SIG-M5 treated with dmso at 0.1 percent for 504 hours (cell line): ENCODE measurements at regions not wholly inside any gene's neighbourhood (a gene's known extent, or its start where the extent isn't known, plus 50 kb on each side); places are given as distances from the start of the nearest gene placed in this dataset.
"Not testable (repeated sequence)": the region's sequence is repeated elsewhere in the genome, so short reads cannot be mapped to it uniquely, and the experiment has no call there.

Experiments
- DNase-seq: peaks from one replicate; lab custom pipeline; 2025; ENCODE audit not compliant: unreplicated experiment; lab: John Stamatoyannopoulos, UW

DNA sequence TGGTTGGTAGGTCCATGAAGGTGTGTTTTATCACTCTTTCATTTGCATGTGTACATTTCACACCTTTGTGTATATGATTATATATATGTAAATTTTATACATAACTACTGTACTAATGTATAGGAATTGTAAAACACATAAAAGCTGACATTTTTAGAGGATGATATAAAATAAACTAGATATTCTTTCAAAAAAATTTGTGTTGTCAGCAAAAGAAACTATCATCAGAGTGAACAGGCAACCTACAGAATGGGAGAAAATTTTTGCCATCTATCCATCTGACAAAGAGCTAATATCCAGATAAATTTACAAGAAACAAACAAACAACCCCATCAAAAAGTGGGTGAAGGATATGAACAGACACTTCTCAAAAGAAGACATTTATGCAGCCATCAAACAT lies 129.3 kb upstream of the PLD5 start:
- not testable (repeated sequence) for DNase-seq

DNA sequence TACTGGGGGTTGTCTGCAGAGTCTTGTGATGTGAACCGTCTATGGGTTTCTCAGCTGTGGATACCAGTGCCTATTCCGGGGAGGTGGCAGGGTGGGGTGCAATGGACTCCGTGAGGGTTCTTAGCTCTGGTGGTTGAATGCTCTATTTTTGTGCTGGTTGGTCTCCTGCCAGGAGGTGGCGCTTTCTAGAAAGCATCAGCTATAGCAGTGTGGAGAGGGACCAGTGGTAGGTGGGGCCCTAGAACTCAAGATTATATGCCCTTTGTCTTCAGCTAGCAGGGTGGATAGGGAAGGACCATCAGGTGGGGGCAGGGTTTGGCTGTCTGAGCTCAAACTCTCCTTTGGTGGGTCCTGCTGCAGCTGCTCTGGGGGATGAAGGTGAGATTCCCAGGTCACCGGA lies 127.3 kb upstream of the PLD5 start:
- peak; percentile 6 for DNase-seq

DNA sequence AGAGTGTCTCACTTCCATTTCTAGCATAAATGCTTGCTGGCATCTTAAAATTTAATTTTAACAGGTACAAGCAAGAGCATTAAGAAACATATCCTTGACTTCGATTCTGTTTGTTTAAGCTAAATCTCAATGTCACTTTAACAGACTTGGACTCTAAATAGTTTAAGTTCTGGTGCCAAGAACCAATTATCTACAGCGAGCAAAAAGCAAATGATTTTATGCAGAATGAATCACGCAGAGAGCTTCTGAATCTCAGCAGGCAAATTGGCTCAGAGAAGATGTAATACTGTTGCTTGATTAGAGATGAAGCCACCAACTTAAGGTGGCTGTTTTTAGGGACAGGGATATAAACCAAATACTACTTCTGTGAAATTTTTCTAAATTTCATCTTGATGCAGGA lies 117.0 kb upstream of the PLD5 start:
- no peak for DNase-seq

DNA sequence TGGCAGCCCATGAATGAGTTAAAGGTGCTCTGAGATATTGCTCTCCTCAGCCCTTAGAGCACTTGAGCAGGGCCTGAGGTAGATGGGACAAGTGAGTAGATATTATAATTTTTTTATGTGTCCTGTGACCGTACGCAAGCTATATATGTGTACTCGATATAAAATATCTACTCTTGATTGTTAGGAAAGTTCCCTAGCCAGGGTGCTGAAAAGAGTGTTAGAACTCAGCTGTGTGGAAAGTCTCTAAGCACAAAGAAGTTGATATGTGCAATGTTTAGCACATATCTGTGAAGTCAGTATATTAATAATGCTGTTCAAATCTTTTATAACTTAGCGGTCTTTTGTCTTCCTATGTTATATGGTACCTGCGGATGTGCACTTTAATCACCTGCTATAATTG lies 114.6 kb upstream of the PLD5 start:
- DNase-seq: no peak

DNA sequence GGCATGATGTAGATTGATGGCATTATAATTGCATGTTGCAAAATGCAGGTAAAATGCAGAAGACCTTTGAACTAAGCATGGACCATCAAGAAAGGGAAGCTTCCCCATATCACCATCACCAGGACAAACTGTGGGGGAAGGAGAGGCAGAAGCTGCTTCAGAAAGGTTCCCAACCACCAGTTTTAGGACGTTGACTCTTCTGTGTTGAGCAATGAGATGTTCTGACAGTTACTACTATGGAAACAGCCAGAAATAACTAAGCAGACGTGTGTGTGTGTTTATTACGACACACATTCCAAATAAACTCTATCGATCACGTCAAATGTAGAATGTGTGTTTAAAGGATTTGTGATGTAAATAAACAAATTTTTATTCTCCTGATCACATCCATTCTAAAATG lies 110.2 kb upstream of the PLD5 start:
- DNase-seq: peak; percentile 65

DNA sequence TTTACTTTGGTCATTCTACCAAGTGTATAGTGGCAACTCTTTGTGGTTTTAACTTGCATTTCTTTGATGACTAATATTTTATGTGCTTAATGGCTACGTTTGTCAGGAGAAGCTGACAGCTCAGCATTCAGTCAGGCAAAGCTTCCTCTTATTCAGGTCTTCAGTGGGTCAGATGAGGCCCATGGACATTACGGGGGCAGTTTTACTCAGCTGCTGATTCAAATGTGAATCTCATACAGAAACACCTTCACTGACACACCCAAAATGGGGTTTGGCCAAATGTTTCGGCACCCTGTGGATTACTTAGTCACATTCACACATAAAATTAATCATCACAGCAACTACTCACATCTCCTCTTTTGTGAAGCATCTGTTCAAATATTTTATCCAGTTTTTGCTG lies 104.9 kb upstream of the PLD5 start:
- DNase-seq: no peak

DNA sequence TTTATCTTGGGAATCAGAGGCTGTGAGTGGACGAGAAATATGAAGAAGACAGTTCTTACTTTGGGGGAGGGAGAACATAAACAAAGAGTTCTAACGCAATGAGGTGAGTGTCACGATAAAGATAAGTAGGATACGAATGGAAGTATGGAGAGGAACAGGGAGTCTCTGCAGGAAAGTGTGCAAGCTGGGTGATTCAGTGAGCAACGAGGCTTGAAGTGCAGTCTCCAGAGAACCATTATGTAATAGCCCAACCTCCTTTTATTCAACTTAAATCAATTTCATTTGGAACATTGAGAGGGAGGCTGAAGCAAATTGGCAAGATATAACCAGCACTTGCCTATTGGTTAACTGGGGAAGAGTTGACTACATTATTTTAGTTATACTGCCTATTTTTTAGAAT lies 99.3 kb upstream of the PLD5 start:
- no peak for DNase-seq

DNA sequence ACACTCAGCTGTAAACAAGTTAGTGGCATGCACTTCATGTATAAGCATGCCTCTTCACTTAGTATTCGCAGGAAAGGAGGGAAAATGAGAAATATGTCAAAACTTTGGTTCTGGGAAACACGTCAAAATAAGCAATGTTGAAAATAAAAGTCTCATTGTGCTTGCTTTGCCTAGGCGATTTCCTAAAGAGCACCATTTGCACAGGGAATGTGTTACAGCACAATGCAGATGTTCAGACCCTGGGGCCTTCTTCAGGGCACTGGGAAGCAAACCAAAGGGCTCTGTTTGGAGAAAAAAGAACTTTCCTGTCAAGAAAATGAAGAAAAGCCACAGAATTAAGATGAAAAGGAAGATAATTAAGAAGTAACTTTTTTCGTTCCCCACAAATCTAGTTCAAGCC lies 98.6 kb upstream of the PLD5 start:
- DNase-seq: no peak

DNA sequence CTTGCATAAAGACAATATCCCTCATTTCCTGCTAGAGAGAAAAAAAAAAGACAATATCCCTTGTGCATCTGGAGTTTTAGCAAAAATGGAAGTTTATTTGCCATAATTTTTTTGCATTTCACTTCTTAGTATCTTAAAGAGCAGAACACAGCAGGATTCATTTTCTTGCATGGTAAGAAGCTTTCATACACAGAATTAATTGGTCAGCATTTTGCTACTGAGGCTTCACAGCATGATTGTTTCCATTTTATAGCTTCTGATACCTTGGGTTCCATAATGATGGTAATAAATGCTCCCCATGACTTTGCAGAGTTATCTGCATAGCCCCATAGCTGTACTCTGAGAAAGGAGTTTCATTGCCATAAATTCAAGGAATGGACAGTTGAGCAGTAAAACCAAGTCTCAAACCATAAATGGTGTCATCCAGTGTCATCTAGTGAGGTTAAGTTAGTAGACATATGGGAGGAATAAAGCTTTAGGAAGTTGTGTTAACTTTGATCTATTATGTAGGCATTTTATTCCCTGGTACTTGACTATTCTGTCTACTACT lies 88.8 kb upstream of the PLD5 start:
- no peak for DNase-seq

DNA sequence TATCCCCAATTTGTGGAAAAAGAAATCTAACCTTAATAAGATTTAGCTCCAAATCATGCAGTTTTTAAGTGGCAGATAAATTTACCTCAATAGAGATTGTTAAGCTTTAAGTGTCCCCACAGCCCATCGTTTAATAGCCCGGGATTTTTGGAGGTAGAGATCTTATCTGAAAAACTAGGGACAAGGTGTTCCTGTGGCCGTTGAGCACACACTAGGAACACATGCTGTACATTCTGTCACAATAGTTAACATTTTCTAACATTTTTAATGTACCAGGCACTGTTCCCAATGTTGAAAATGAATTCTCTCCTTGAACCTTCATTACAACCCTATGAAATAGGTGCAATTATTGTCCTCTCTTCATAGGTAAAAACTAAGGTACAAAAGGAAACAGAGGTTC lies 85.7 kb upstream of the PLD5 start:
- DNase-seq: no peak

DNA sequence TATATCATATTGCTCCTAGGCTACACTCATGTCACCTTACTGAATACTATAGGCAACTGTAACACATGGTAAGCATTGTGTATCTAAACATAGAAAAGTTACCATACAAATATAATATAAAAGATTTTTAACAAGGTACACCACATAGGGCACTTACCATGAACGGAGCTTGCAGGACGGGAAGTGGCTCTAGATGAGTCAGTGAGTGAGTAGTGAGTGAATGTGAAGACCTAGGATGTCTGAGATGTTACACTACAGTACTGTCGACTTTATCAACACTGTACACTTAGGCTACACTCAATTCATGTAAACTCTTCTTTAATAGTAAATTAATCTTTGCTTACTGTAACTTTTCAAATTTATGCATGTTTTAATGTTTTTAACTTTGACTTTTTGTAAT lies 81.0 kb upstream of the PLD5 start:
- DNase-seq: no peak

DNA sequence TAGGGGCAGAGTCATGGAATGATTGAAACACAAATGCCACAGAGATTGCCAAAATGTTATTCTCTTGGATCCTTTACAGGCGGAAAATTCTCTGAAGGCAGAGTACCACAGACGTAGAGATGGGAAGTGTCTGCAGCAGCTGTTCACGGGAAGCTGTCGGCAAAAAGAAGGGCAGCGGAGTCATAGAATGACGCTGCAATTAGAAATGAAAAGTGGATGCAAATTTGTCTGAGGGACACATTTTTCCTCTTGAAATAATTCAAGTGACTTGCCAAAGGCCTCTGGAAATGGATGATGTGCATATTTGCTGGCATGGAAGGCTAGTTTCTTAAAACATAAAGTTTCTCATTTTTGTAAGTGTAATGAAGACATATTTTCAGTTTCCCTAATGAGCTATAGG lies 77.5 kb upstream of the PLD5 start:
- no peak for DNase-seq

DNA sequence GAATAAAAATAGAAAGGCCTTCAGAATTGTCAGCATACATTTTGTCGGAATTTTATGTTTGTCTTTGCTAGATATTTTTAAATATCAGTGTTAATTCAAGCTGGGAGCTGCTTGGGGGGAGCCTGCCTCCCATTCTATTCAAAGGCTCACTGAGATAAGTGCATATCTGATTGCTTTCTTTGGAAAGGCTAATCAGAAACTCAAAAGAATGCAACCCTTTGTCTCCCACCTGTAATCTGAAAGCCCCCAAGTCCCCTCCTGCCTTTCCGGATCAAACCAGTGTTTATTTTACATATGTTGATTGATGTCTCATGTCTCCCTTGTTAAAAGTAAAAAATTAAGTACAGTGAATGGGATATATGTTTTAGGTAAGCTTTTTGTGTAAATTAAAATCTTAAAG lies 69.3 kb upstream of the PLD5 start:
- not testable (repeated sequence) for DNase-seq

DNA sequence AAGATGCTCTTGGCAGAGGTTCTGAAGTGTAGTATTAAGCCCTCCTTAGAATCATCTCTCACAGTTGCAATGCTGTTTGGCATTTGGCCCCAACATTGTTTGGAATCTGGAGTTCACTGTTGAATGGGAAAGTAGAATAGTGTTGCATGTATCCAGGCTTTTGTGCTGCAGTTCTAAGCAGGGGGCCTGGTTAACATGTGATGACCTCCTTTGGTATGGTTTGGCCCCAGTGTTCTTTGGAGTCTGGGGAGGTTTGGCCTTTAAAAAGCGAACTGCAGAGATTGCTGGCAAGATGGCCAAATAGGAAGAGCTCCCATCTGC lies 61.8 kb upstream of the PLD5 start:
- DNase-seq: no peak

DNA sequence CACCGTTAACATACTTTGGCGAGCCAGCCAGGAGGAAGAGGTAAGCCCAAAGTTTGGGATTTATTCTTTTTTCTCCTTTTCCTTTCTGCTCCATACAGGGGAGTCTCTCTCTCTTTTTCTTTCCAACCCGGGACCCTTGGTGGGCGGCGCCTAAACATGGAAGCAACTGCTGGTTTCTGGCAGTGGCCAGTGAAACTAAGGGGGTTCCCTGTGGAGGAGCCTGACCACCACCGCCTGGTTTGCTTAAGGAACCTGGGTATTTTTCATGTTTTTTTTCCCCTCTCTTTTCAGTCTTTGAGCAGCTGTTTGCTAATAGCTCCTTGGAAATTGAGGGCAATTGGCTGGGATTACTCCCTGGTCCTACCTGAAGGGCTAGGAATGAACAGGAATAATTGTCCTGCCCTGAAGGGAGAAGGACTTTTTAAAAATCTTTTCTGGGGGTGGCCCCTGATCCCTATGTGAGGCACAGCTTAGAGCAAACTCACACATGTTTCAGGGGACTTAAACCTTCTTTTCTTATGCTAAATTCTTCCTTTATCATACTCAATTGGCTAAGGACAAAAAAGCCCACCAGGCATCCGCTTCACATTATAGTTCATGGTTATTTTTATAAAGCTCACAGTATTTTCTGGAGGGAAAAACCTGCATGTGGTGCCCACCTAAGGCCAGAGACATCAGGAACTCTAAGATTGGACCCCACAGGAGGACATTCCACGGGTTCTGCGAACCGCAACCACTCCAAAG lies 61.3 kb upstream of the PLD5 start:
- DNase-seq: no peak

DNA sequence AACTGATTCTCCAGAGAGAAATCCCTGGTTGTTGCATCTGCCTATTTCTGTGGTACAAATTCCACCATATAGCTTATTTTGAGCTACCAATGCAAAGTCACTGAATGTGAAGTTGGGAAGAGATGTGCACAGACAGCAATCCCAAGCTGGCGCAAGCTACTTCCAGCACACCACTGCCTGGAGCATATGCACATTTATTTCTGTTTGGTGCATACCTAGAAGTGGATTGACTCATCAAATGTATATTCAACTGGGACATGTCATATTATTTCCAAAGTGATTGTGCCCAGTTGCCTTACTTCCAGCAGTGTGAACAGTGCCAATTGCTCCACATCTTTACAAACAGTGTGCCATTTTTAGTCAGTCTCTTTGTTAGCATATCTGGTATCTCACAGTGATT lies 58.2 kb upstream of the PLD5 start:
- DNase-seq: no peak

DNA sequence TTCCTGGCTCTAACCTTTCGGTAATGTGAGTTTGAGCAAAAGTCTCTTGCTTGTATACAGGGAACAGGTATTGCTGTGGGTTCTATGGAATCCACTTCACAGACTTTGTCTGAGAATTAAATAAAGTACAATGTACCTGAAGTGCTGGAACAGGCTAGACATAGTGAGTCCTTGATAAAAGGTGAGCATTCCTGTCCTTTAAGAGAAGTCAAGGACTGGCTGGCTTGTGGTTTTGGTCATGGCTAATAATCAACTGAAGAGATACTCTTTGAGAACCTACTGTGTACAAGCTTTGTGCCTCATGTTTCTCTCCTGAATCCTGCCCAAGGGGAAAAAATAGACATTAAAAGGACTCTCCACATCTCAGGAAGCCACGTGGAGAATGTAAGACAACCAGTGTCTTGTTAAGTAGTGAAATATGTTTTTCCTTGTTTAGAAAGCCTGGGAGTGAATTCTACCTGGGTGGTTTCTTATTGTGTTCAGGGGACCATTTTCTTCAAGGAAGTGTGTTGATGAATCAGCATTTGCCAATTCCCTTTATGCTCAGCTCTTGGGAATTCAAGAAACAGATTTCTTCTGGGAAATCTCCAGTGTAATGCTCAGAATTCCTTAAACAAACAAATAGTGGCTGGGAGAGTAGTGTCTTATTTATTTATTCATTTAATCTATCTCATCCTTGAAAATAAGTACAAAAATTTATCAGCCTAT lies 55.2 kb upstream of the PLD5 start:
- DNase-seq: no peak
